Keratinocyte (primary cell): ENCODE measurements at regions not wholly inside any gene's neighbourhood (a gene's known extent, or its start where the extent isn't known, plus 50 kb on each side); places are given as distances from the start of the nearest gene placed in this dataset.

ENCODE experiments used
- DNase-seq: peaks from one replicate; pipeline ENCODE4 v3.0.0-alpha.2; 2011; ENCODE audit warnings: low read depth, missing footprints, low spot score
- FAIRE-seq: peaks from 2 replicates; lab custom pipeline; 2011; peaks lifted over from hg19 to GRCh38; lab: Jason Lieb, UNC
- H2AFZ ChIP-seq: 2 replicates; pipeline ENCODE4 v1.6.0; 2012; ENCODE audit warnings: low read length, control low read depth, inconsistent platforms; ENCODE audit not compliant: control insufficient read depth
- H3K27ac ChIP-seq: 2 replicates; pipeline ENCODE4 v1.5.1; 2011; ENCODE audit warnings: low read length; ENCODE audit not compliant: control insufficient read depth, insufficient read depth
- H3K27me3 ChIP-seq: 3 replicates; pipeline ENCODE4 v1.6.0; 2011; ENCODE audit warnings: low read length; ENCODE audit not compliant: control insufficient read depth, insufficient read depth; ENCODE audit errors: extremely low read depth
- H3K36me3 ChIP-seq, 2 experiments: 2 replicates in 1 of 2; 3 replicates in 1 of 2; pipeline ENCODE4 v1.5.1; 2011; ENCODE audit warnings: low read length in 2 of 2, mild to moderate bottlenecking in 1 of 2; ENCODE audit not compliant: control insufficient read depth in 2 of 2, insufficient read depth in 2 of 2; ENCODE audit errors: extremely low read depth in 1 of 2
- H3K4me1 ChIP-seq: 3 replicates; pipeline ENCODE4 v1.5.1; 2011; ENCODE audit warnings: low read length; ENCODE audit not compliant: control insufficient read depth, insufficient read depth; ENCODE audit errors: extremely low read depth
- H3K4me2 ChIP-seq: 3 replicates; pipeline ENCODE4 v1.6.0; 2011; ENCODE audit warnings: low read depth, low read length; ENCODE audit not compliant: control insufficient read depth, insufficient read depth; ENCODE audit errors: extremely low read depth
- H3K4me3 ChIP-seq, 3 experiments: fragments of 200-600 bp in 1 of 3; sonication (generic) in 1 of 3; 2 replicates in 2 of 3; 3 replicates in 1 of 3; pipeline ENCODE4 v1.5.1; 2011 to 2016; ENCODE audit warnings: low read length in 3 of 3, mild to moderate bottlenecking in 3 of 3, control low read depth in 2 of 3, inconsistent platforms in 1 of 3, low read depth in 1 of 3, mixed read lengths in 1 of 3, mixed run types in 1 of 3, moderate library complexity in 1 of 3; ENCODE audit not compliant: control insufficient read depth in 2 of 3, insufficient read depth in 2 of 3; ENCODE audit errors: extremely low read depth in 1 of 3
- H3K79me2 ChIP-seq: 2 replicates; pipeline ENCODE4 v1.6.0; 2012; ENCODE audit warnings: low read length; ENCODE audit not compliant: control insufficient read depth, insufficient read depth
- H3K9ac ChIP-seq: 3 replicates; pipeline ENCODE4 v1.6.0; 2011; ENCODE audit warnings: low read length; ENCODE audit not compliant: control insufficient read depth, insufficient read depth; ENCODE audit errors: extremely low read depth
- H3K9me1 ChIP-seq: 3 replicates; pipeline ENCODE4 v1.6.0; 2011; ENCODE audit warnings: low read length; ENCODE audit not compliant: control insufficient read depth, insufficient read depth; ENCODE audit errors: extremely low read depth
- H3K9me3 ChIP-seq: 2 replicates; pipeline ENCODE4 v1.5.1; 2012; ENCODE audit warnings: low read depth, low read length; ENCODE audit not compliant: control insufficient read depth
- H4K20me1 ChIP-seq: 3 replicates; pipeline ENCODE4 v1.6.0; 2011; ENCODE audit warnings: low read length; ENCODE audit not compliant: control insufficient read depth, insufficient read depth; ENCODE audit errors: extremely low read depth
- CTCF ChIP-seq, 3 experiments: IDR thresholded peaks in 1 of 3; conservative IDR thresholded peaks in 1 of 3; optimal IDR thresholded peaks in 1 of 3; 2 replicates in 2 of 3; 3 replicates in 1 of 3; pipeline versions ENCODE3 to v1.5.1; 2011; ENCODE audit warnings: low read length in 3 of 3, mild to moderate bottlenecking in 3 of 3, moderate library complexity in 2 of 3, control low read depth in 1 of 3, inconsistent platforms in 1 of 3; ENCODE audit not compliant: insufficient read depth in 2 of 3; ENCODE audit errors: extremely low read depth in 1 of 3
- EZH2 ChIP-seq: IDR thresholded peaks from one replicate; pipeline ENCODE4 v1.6.1; 2012; ENCODE audit warnings: inconsistent platforms, mild to moderate bottlenecking, low read length, moderate library complexity
- dilution Hi-C: fragments of 300-500 bp; cut with MboI; formaldehyde crosslinking; loops from one replicate; pipeline ENCODE4 v1.7.0; 2020; ENCODE audit warnings: low sequenced_read_pairs; ENCODE audit not compliant: extremely low pct_ligation_motif_present

GRCh38 chr16:86978445-86979030 lies 338.7 kb downstream of the C16orf95 start:
- no peaks in the 10 kb centered on the region for H3K27me3 ChIP-seq
- no peak for FAIRE-seq
- H3K4me2 ChIP-seq, result no peak overlapping the region

GRCh38 chr16:86979061-86979460 lies 338.1 kb downstream of the C16orf95 start:
- Histone ChIP-seq H3K36me3 (no peaks in the 10 kb centered on the region), H4K20me1 (no peaks in the 10 kb centered on the region), H2AFZ (no peak overlapping the region), H3K4me1 (no peaks in the 10 kb centered on the region), H3K9me3 (no peaks in the 10 kb centered on the region), H3K27me3 (no peaks in the 10 kb centered on the region), H3K4me2 (no peak overlapping the region), H3K79me2 (no peaks in the 10 kb centered on the region), H3K4me3 (no peak overlapping the region), H3K9ac (no peak overlapping the region), H3K9me1 (no peaks in the 10 kb centered on the region), H3K27ac (no peak overlapping the region)
- no peak for DNase-seq
- TF ChIP-seq CTCF (optimal IDR thresholded peaks at IDR 0.05 in 1 of 3, IDR thresholded peaks at IDR 0.05 in 1 of 3, conservative IDR thresholded peaks at IDR 0.05 in 1 of 3; ENCODE audit: extremely low read depth in 1 of 3, insufficient read depth in 2 of 3, low read length in 3 of 3) (no peak), EZH2 (no peak)
- dilution Hi-C loops, result no loop called here
- FAIRE-seq, result no peak

More at GRCh38 chr16:86978445-86979030, 338.7 kb downstream of the C16orf95 start:
- Histone ChIP-seq H4K20me1 (no peaks in the 10 kb centered on the region), H3K4me3 (no peak overlapping the region), H3K9me3 (no peaks in the 10 kb centered on the region), H3K36me3 (no peaks in the 10 kb centered on the region), H2AFZ (no peak overlapping the region), H3K9ac (no peak overlapping the region), H3K9me1 (no peaks in the 10 kb centered on the region), H3K79me2 (no peaks in the 10 kb centered on the region), H3K27ac (no peak overlapping the region), H3K4me1 (no peaks in the 10 kb centered on the region)
- TF ChIP-seq EZH2, result no peak
- no peak for TF ChIP-seq CTCF (optimal IDR thresholded peaks at IDR 0.05 in 1 of 3, IDR thresholded peaks at IDR 0.05 in 1 of 3, conservative IDR thresholded peaks at IDR 0.05 in 1 of 3; ENCODE audit: extremely low read depth in 1 of 3, insufficient read depth in 2 of 3, low read length in 3 of 3)
- DNase-seq, result no peak
- dilution Hi-C loops, result no loop called here
